HG03097 (cell line): ENCODE measurements at regions not wholly inside any gene's neighbourhood (a gene's known extent, or its start where the extent isn't known, plus 50 kb on each side); places are given as distances from the start of the nearest gene placed in this dataset.
A peak's percentile ranks its signal among the peaks of the same experiment; 100 is the strongest.
"Not testable (repeated sequence)": the region's sequence is repeated elsewhere in the genome, so short reads cannot be mapped to it uniquely, and the experiment has no call there.

Source experiments
- ATAC-seq: cut with Tn5 transposase; IDR thresholded peaks from one replicate; pipeline ENCODE4 v1.9.1; 2021; ENCODE audit not compliant: unreplicated experiment, low FRiP score

DNA sequence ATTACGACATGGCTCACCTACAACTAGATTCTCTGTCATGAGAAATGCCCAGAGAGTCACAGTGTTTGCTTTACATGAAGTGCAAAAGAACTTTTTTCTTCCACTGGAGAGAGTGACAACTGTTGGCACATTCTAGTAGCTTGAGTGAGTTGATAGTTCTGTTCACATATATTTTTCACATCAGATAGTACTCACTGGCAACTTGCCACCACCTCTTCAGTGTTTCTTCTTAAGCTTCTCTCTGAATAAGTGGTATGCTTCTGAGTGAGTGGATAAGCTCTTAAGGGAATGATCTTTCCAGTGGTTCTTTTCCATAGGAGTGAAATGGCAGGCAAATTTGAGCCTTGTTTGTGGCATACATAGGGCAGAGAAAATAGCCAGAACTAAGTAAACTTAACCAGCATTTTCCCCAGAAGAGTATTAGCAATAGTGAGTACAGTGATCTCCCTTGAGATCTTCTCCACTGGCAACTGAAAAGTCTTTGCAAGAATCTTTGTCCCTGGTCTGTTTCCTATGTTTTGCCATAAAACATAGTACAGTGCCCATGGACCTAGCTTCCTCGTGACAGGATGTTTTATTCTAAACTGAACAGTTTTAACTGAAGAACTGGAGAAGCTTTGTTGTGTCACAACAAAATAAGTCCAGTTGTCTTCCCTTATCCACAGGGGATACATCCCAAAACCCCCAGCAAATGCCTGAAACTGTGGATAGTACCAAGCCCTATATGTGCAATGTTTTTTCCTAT lies 125.4 kb upstream of the CDK13 start:
- no peak for ATAC-seq

GRCh38 chr7:39825401-39825980 lies 124.6 kb upstream of the CDK13 start:
- no peak for ATAC-seq

DNA sequence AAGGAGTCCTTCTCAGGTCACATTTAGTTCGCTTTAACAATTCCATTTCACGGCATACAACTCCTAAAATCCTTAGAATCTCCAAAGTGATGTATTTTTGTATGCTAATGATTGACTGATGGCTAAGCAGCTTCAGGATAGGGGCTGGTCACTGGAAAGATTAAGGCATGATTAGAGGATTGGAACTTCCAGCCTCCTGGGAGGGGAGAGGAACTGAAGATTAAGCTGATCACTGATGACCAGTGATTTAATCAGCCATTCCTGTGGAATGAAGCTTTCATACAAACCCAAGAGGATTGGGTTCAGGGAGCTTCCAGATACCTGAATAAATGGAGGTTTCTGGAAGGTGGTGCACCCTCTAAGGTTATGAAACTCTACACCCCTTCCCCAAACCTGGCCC lies 123.9 kb upstream of the CDK13 start:
- no peak for ATAC-seq

- no peak for ATAC-seq
Measured at GRCh38 chr7:39827571-39827970, 122.5 kb upstream of the CDK13 start.

DNA sequence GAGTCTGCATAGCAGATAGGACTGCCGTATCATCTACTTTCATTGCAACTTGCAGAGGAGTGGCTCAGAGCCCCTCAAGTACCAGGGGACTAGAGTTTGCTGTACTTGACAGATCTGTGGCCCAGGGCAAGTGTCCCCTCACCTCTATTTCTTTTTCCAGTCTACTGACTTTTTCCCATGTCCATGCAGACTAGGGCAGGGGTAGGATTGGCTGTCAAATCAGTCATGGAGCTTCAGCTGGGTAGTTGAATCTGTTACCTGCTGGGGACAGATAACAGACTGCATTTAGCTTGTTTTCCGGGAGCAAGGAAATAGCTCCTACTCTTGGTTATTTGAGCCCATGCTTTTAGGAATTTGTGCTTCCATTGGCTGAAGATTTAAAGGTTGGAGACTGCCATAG lies 121.0 kb upstream of the CDK13 start:
- ATAC-seq = no peak

- ATAC-seq = no peak
Measured at GRCh38 chr7:39832519-39833085, 117.5 kb upstream of the CDK13 start.

DNA sequence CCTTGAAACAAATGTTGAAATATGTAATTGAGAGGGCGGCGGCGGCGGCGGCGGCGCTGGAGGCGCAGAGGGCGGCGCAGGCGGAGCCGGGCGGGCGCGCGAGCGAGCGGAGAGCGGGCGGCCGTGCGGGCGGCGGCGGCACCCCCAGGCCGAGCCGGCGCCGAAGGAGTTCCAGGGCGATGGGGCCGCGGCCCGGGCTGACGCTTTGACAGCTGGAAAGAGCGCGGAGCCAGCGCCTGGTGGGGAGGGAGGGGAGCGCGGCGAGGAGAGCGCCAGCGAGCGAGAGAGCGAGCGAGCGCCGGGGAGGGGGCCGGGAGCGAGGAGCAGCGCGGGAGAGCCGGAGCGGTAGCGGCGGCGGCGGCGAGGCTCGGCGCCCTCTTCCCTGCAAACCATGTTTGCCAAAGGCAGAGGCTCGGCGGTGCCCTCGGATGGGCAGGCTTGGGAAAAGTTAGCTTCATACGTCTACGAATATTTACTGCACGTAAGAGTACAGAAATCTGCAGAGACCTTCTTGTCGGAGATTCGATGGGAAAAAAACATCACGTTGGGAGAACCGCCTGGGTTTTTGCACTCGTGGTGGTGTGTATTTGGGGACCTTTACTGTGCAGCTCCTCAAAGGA lies 116.8 kb upstream of the CDK13 start:
- peak; percentile 57 for ATAC-seq

DNA sequence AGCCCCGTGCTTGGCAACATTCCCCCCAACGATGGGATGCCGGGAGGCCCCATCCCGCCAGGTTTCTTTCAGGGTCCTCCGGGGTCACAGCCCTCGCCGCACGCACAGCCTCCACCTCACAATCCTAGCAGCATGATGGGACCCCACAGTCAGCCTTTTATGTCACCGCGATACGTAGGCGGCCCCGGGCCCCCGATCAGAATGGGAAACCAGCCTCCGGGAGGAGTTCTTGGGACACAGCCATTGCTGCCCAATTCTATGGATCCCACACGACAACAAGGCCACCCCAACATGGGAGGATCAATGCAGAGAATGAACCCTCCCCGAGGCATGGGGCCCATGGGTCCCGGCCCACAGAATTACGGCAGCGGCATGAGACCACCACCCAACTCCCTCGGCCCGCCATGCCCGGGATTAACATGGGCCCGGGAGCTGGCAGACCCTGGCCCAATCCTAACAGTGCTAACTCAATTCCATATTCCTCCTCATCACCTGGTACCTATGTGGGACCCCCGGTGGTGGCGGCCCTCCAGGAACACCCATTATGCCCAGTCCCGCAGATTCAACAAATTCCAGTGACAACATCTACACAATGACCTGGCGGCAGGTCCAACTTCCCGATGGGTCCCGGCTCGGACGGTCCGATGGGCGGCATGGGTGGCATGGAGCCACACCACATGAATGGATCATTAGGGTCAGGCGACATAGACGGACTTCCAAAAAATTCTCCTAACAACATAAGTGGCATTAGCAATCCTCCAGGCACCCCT lies 116.0 kb upstream of the CDK13 start:
- ATAC-seq = not testable (repeated sequence)

GRCh38 chr7:39838326-39838725 lies 111.7 kb upstream of the CDK13 start:
- no peak for ATAC-seq

DNA sequence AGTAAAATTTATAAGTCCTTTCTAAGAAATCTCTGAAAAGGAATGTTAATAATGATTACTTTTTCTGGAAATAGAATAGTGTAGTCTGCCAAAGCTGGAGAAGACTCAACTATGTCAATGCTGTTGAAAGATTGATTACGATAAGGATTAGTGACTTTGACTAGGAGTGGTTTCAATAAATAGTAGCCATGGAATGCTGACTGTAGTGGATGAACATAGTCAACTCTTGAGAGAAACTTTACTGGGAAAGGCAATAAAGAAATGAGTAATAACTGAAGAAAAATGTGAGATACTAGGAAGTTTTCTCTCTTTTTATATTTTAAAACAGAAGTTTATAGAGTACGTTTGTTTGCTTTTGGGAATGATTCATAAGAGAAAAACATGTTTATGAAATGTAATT lies 105.0 kb upstream of the CDK13 start:
- no peak for ATAC-seq

GRCh38 chr7:39847227-39847626 lies 102.8 kb upstream of the CDK13 start:
- ATAC-seq = no peak

- no peak for ATAC-seq
Measured at GRCh38 chr7:39851466-39852045, 98.5 kb upstream of the CDK13 start.

GRCh38 chr7:39854616-39855324 lies 95.3 kb upstream of the CDK13 start:
- ATAC-seq = not testable (repeated sequence)

DNA sequence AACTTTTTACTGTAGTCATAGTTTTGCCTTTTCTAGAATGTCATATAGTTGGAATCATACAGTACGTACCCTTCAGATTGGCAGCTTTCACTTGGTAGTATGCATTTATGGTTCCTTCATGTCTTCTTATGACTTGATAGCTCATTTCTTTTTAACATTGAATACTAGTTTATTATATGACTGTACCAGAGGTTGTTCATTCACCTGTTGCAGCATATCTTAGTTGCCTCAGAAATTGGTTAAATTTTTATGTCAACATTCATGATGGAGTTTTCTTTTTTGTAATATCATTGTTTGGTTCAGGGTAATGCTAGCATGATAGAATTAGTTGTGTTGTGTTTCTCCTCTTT lies 94.8 kb upstream of the CDK13 start:
- no peak for ATAC-seq

- ATAC-seq = not testable (repeated sequence)
Measured at GRCh38 chr7:39863675-39864322, 86.3 kb upstream of the CDK13 start.

GRCh38 chr7:39869888-39870522 lies 80.1 kb upstream of the CDK13 start:
- not testable (repeated sequence) for ATAC-seq

GRCh38 chr7:39871610-39872009 lies 78.4 kb upstream of the CDK13 start:
- ATAC-seq = not testable (repeated sequence)

DNA sequence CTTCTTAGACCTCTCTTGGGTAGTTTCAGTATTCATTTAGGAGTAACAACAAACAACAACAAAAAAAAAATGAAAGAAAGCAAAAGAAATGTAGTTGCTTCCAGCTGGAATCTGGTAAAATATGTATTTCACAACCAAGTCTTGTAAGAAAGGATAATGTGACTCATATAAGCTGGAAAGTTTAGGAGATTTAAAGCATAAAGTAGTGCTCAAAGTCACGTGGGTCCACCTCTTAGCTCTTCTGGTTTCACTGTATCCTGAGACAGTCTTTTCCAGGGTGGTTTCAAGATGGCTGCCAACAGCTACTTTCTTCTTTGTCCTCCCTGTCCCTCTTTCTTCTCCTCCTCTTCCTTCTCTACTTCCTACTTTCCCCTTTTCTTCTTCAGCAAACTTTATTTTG lies 69.5 kb upstream of the CDK13 start:
- ATAC-seq = no peak

DNA sequence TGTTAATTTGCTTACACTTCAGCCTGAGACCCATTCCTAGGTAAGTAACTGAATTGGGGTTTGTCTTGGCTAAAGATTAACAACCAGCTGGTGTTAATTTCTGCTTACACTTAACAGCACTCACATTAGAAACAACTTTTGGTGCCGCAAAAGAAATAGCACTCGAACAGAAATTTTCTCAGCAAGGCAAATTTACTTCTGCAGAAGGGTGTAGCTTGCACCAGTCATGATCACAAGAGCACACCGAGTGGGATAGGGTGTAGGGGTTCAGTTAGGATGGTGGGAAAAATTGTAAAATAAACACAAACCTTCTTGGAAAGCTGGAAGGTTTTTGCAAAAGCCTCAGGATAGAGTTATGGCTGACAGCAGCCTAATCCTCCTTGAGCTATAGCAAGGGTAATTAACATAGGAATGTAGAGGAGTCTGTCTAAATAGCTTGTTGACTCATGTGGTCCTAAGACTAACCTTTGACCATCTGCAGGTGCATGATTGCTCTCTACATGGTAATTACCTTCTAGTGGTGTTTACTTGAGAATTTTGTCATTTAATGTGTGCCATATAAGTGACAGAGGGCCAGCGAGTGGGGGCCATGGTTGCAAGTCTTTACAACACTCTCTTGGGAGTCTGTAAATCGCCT lies 67.8 kb upstream of the CDK13 start:
- ATAC-seq = no peak
